DND-41 (cell line): ENCODE measurements at regions not wholly inside any gene's neighbourhood (a gene's known extent, or its start where the extent isn't known, plus 50 kb on each side); places are given as distances from the start of the nearest gene placed in this dataset.

ENCODE experiments used
- ATAC-seq: fragments of 200-7000 bp; cut with Tn5 transposase; 3 replicates; pipeline ENCODE4 v1.9.1; 2021; ENCODE audit warnings: low read depth; ENCODE audit not compliant: insufficient read depth
- DNase-seq: peaks from one replicate; pipeline ENCODE4 v3.0.0-alpha.2; 2020
- H2AFZ ChIP-seq: 2 replicates; pipeline ENCODE4 v1.6.0; 2012; ENCODE audit warnings: low read depth, low read length
- H3K27ac ChIP-seq: 2 replicates; pipeline ENCODE4 v1.5.1; 2012; ENCODE audit warnings: low read length, inconsistent platforms
- H3K27me3 ChIP-seq: fragments of 200-600 bp; sonication (generic); 2 replicates; pipeline ENCODE4 v1.6.0; 2012; ENCODE audit warnings: low read length, mild to moderate bottlenecking, inconsistent platforms; ENCODE audit not compliant: insufficient read depth, poor library complexity
- H3K36me3 ChIP-seq: 2 replicates; pipeline ENCODE4 v1.5.1; 2012; ENCODE audit warnings: low read length, inconsistent platforms; ENCODE audit not compliant: insufficient read depth
- H3K4me1 ChIP-seq: 2 replicates; pipeline ENCODE4 v1.5.1; 2012; ENCODE audit warnings: mild to moderate bottlenecking, low read length; ENCODE audit not compliant: insufficient read depth
- H3K4me2 ChIP-seq: 2 replicates; pipeline ENCODE4 v1.6.0; 2012; ENCODE audit warnings: mild to moderate bottlenecking, moderate library complexity, low read length, inconsistent platforms; ENCODE audit not compliant: insufficient read depth
- H3K4me3 ChIP-seq, 2 experiments: fragments of 200-600 bp in 1 of 2; shearing (Covaris generic) in 1 of 2; 2 replicates each; pipeline ENCODE4 v1.5.1; 2012 to 2016; ENCODE audit warnings: inconsistent platforms in 2 of 2, low read length in 2 of 2, mild to moderate bottlenecking in 2 of 2, low read depth in 1 of 2, moderate library complexity in 1 of 2
- H3K79me2 ChIP-seq: 2 replicates; pipeline ENCODE4 v1.6.0; 2012; ENCODE audit warnings: low read length, inconsistent platforms; ENCODE audit not compliant: insufficient read depth
- H3K9ac ChIP-seq: 2 replicates; pipeline ENCODE4 v1.6.0; 2012; ENCODE audit warnings: low read depth, mild to moderate bottlenecking, inconsistent platforms, low read length, moderate library complexity
- H3K9me3 ChIP-seq: 2 replicates; pipeline ENCODE4 v1.5.1; 2012; ENCODE audit warnings: low read length, moderate library complexity, mild to moderate bottlenecking, inconsistent platforms; ENCODE audit not compliant: insufficient read depth, severe bottlenecking
- H4K20me1 ChIP-seq: 2 replicates; pipeline ENCODE4 v1.6.0; 2012; ENCODE audit warnings: low read length; ENCODE audit not compliant: insufficient read depth
- CTCF ChIP-seq: IDR thresholded peaks from 2 replicates; pipeline ENCODE4 v1.5.1; 2012; ENCODE audit warnings: borderline replicate concordance, low read length, moderate library complexity, mild to moderate bottlenecking; ENCODE audit not compliant: poor library complexity, severe bottlenecking; ENCODE audit errors: extremely low read depth
- EZH2 ChIP-seq: IDR thresholded peaks from 3 replicates; pipeline ENCODE4 v1.6.1; 2012; ENCODE audit warnings: borderline replicate concordance, low read depth, mild to moderate bottlenecking, moderate library complexity, low read length, inconsistent platforms; ENCODE audit not compliant: severe bottlenecking

GRCh38 chr15:98554272-98555172 is 93.8 kb upstream of the IGF1R start:
- Histone ChIP-seq H4K20me1 (no peaks in the 10 kb centered on the region), H3K4me1 (no peaks in the 10 kb centered on the region), H3K79me2 (no peaks in the 10 kb centered on the region), H3K27ac (no peak overlapping the region), H3K4me2 (no peak overlapping the region), H3K36me3 (no peaks in the 10 kb centered on the region), H2AFZ (no peak overlapping the region), H3K4me3 (no peak overlapping the region), H3K9me3 (no peaks in the 10 kb centered on the region), H3K9ac (no peak overlapping the region), H3K27me3 (peaks cover 2% of the 10 kb centered on the region)
- TF ChIP-seq EZH2 (no peak), CTCF (no peak)
- ATAC-seq (no peak), DNase-seq (no peak)

- Histone ChIP-seq H3K79me2 (no peaks in the 10 kb centered on the region), H2AFZ (no peak overlapping the region), H3K27ac (no peak overlapping the region), H3K4me1 (no peaks in the 10 kb centered on the region), H3K27me3 (peaks cover 5% of the 10 kb centered on the region), H3K36me3 (no peaks in the 10 kb centered on the region), H3K4me2 (no peak overlapping the region), H3K9ac (no peak overlapping the region), H4K20me1 (no peaks in the 10 kb centered on the region), H3K4me3 (no peak overlapping the region), H3K9me3 (no peaks in the 10 kb centered on the region)
- no peak for TF ChIP-seq CTCF
- DNase-seq (no peak), ATAC-seq (no peak)
These were observed 93.2 kb upstream of the IGF1R start for GRCh38 chr15:98555173-98555515.

GRCh38 chr15:98556321-98556720 is 92.0 kb upstream of the IGF1R start:
- no peak for ATAC-seq

More at GRCh38 chr15:98556321-98556720, 92.0 kb upstream of the IGF1R start:
- peaks cover 7% of the 10 kb centered on the region for H3K27me3 ChIP-seq
- DNase-seq, result no peak
- no peak overlapping the region for H3K4me3 ChIP-seq
- H3K36me3 ChIP-seq, result no peaks in the 10 kb centered on the region
- no peaks in the 10 kb centered on the region for H3K4me1 ChIP-seq
- H4K20me1 ChIP-seq, result no peaks in the 10 kb centered on the region
- H3K9ac ChIP-seq, result no peak overlapping the region
- no peaks in the 10 kb centered on the region for H3K79me2 ChIP-seq
- no peaks in the 10 kb centered on the region for H3K9me3 ChIP-seq
- H3K4me2 ChIP-seq, result no peak overlapping the region
- H3K27ac ChIP-seq, result no peak overlapping the region
- TF ChIP-seq CTCF (no peak), EZH2 (no peak)
- H2AFZ ChIP-seq, result no peak overlapping the region
